H1 (cell line): ENCODE measurements at regions not wholly inside any gene's neighbourhood (a gene's known extent, or its start where the extent isn't known, plus 50 kb on each side); places are given as distances from the start of the nearest gene placed in this dataset.

Experiments used
- EP300 ChIP-seq, 2 experiments: IDR thresholded peaks; 1 replicate in 1 of 2; 2 replicates in 1 of 2; pipeline ENCODE4 v1.6.1; 2011 to 2012; ENCODE audit warnings: low read depth in 2 of 2, low read length in 2 of 2, mild to moderate bottlenecking in 2 of 2, borderline replicate concordance in 1 of 2, inconsistent platforms in 1 of 2, moderate library complexity in 1 of 2
- POLR2A ChIP-seq, 2 experiments: IDR thresholded peaks; 1 replicate in 1 of 2; 2 replicates in 1 of 2; pipeline ENCODE4 v1.6.1; 2011; ENCODE audit warnings: low read depth in 2 of 2, low read length in 2 of 2, mild to moderate bottlenecking in 2 of 2; ENCODE audit errors: control extremely low read depth in 1 of 2
- POLR2AphosphoS5 ChIP-seq: IDR thresholded peaks from 2 replicates; pipeline ENCODE4 v1.6.1; 2011; ENCODE audit warnings: low read depth, low read length
- SP1 ChIP-seq: IDR thresholded peaks from 2 replicates; pipeline ENCODE4 v1.6.1; 2011; ENCODE audit warnings: low read depth, low read length
- SRF ChIP-seq: IDR thresholded peaks from 2 replicates; pipeline ENCODE4 v1.6.1; 2011; ENCODE audit warnings: mild to moderate bottlenecking, low read depth, low read length, moderate library complexity
- TCF12 ChIP-seq: IDR thresholded peaks from 2 replicates; pipeline ENCODE4 v1.6.1; 2011; ENCODE audit warnings: low read depth, mild to moderate bottlenecking, low read length
- YY1 ChIP-seq: IDR thresholded peaks from 2 replicates; pipeline ENCODE4 v1.6.1; 2011; ENCODE audit warnings: low read depth, mild to moderate bottlenecking, low read length
- ZNF274 ChIP-seq: IDR thresholded peaks from 2 replicates; pipeline ENCODE4 v1.7.0; 2012; ENCODE audit warnings: low read length, borderline replicate concordance; ENCODE audit errors: extremely low read depth
- TF ChIP-seq, protein P1 (sequence below), 3 experiments: IDR thresholded peaks; 1 replicate in 2 of 3; 2 replicates in 1 of 3; pipeline versions ENCODE4 v1.5.1 to v1.6.1; 2011; ENCODE audit warnings: low read length in 3 of 3, mild to moderate bottlenecking in 3 of 3, inconsistent platforms in 2 of 3, low read depth in 1 of 3, moderate library complexity in 1 of 3; ENCODE audit not compliant: insufficient read depth in 1 of 3; ENCODE audit errors: control extremely low read depth in 1 of 3
- TF ChIP-seq, protein P2 (sequence below): IDR thresholded peaks from 2 replicates; pipeline ENCODE4 v1.6.1; 2012; ENCODE audit warnings: inconsistent platforms

GRCh38 chr4:57172065-57172464, 61.9 kb upstream of the IGFBP7 start:
- TF ChIP-seq, protein P1, sequence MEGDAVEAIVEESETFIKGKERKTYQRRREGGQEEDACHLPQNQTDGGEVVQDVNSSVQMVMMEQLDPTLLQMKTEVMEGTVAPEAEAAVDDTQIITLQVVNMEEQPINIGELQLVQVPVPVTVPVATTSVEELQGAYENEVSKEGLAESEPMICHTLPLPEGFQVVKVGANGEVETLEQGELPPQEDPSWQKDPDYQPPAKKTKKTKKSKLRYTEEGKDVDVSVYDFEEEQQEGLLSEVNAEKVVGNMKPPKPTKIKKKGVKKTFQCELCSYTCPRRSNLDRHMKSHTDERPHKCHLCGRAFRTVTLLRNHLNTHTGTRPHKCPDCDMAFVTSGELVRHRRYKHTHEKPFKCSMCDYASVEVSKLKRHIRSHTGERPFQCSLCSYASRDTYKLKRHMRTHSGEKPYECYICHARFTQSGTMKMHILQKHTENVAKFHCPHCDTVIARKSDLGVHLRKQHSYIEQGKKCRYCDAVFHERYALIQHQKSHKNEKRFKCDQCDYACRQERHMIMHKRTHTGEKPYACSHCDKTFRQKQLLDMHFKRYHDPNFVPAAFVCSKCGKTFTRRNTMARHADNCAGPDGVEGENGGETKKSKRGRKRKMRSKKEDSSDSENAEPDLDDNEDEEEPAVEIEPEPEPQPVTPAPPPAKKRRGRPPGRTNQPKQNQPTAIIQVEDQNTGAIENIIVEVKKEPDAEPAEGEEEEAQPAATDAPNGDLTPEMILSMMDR (IDR thresholded peaks at IDR 0.05; ENCODE audit: control extremely low read depth in 1 of 3, insufficient read depth in 1 of 3, low read depth in 1 of 3, low read length in 3 of 3): no peak
- TF ChIP-seq, protein P2, sequence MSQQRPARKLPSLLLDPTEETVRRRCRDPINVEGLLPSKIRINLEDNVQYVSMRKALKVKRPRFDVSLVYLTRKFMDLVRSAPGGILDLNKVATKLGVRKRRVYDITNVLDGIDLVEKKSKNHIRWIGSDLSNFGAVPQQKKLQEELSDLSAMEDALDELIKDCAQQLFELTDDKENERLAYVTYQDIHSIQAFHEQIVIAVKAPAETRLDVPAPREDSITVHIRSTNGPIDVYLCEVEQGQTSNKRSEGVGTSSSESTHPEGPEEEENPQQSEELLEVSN: no peak
- TF ChIP-seq ZNF274 (no peak), SRF (no peak), POLR2AphosphoS5 (no peak), SP1 (no peak), POLR2A (IDR thresholded peaks at IDR 0.05; ENCODE audit: control extremely low read depth in 1 of 2, low read depth in 2 of 2, low read length in 2 of 2) (no peak), EP300 (IDR thresholded peaks at IDR 0.05; ENCODE audit: borderline replicate concordance in 1 of 2, low read depth in 2 of 2, low read length in 2 of 2) (no peak), TCF12 (no peak), YY1 (no peak)
